LoVo (cell line): ENCODE measurements at regions not wholly inside any gene's neighbourhood (a gene's known extent, or its start where the extent isn't known, plus 50 kb on each side); places are given as distances from the start of the nearest gene placed in this dataset.

Experiments
- DNase-seq: peaks from one replicate; pipeline ENCODE4 v3.0.0-alpha.2; 2016; ENCODE audit warnings: low spot score

- no peak for DNase-seq
These were observed 440.4 kb downstream of the DMRT2 start for GRCh38 chr9:1490341-1491232.

- DNase-seq: no peak
These were observed 442.0 kb downstream of the DMRT2 start for GRCh38 chr9:1492156-1492555.

GRCh38 chr9:1495282-1496030, 445.3 kb downstream of the DMRT2 start:
- DNase-seq: no peak

- no peak for DNase-seq
These were observed 455.3 kb downstream of the DMRT2 start for GRCh38 chr9:1505489-1505888.

- no peak for DNase-seq
These were observed 460.6 kb downstream of the DMRT2 start for GRCh38 chr9:1510712-1511111.

GRCh38 chr9:1513105-1513504, 462.9 kb downstream of the DMRT2 start:
- no peak for DNase-seq

GRCh38 chr9:1514250-1514649, 464.1 kb downstream of the DMRT2 start:
- no peak for DNase-seq

- DNase-seq: no peak
These were observed 464.7 kb downstream of the DMRT2 start for GRCh38 chr9:1514776-1515363.

GRCh38 chr9:1515557-1515956, 465.4 kb downstream of the DMRT2 start:
- DNase-seq: no peak

GRCh38 chr9:1521547-1521946, 471.4 kb downstream of the DMRT2 start:
- DNase-seq: no peak

GRCh38 chr9:1522219-1522767, 472.1 kb downstream of the DMRT2 start:
- no peak for DNase-seq

- DNase-seq: no peak
These were observed 478.3 kb downstream of the DMRT2 start for GRCh38 chr9:1528456-1528855.

- no peak for DNase-seq
These were observed 480.5 kb downstream of the DMRT2 start for GRCh38 chr9:1530696-1531095.

- DNase-seq: no peak
These were observed 481.3 kb downstream of the DMRT2 start for GRCh38 chr9:1531424-1531823.

GRCh38 chr9:1532171-1532570, 482.0 kb downstream of the DMRT2 start:
- DNase-seq: no peak

GRCh38 chr9:1535051-1535450, 480.1 kb upstream of the SMARCA2 start:
- no peak for DNase-seq

- DNase-seq: no peak
These were observed 479.5 kb upstream of the SMARCA2 start for GRCh38 chr9:1535599-1535998.

GRCh38 chr9:1536522-1537170, 478.5 kb upstream of the SMARCA2 start:
- no peak for DNase-seq

- no peak for DNase-seq
These were observed 476.8 kb upstream of the SMARCA2 start for GRCh38 chr9:1538301-1538700.

- no peak for DNase-seq
These were observed 475.9 kb upstream of the SMARCA2 start for GRCh38 chr9:1539216-1539615.

GRCh38 chr9:1550636-1551035, 464.5 kb upstream of the SMARCA2 start:
- DNase-seq: no peak
